ENCODE measurements at regions not wholly inside any gene's neighbourhood (a gene's known extent, or its start where the extent isn't known, plus 50 kb on each side); places are given as distances from the start of the nearest gene placed in this dataset.

- TF ChIP-seq EZH2 (IDR thresholded peaks at IDR 0.05; ENCODE audit: insufficient read depth, poor library complexity, severe bottlenecking) (no peak), EZH2phosphoT487 (IDR thresholded peaks at IDR 0.05; ENCODE audit: insufficient read depth, low read depth) (no peak)
Measured at GRCh38 chrX:81874807-81875206, 672.9 kb downstream of the SH3BGRL start.

All from GM23248 (cell line).